Fibroblast of lung (primary cell): ENCODE measurements at regions not wholly inside any gene's neighbourhood (a gene's known extent, or its start where the extent isn't known, plus 50 kb on each side); places are given as distances from the start of the nearest gene placed in this dataset.

Source experiments
- CTCF ChIP-seq, 2 donors: IDR thresholded peaks in 1 of 2; conservative IDR thresholded peaks in 1 of 2; 1 replicate in 1 of 2; 2 replicates in 1 of 2; pipeline ENCODE4 v1.5.1; 2011 to 2012; ENCODE audit warnings: low read length in 2 of 2, control low read depth in 1 of 2, inconsistent platforms in 1 of 2, low read depth in 1 of 2, mild to moderate bottlenecking in 1 of 2
- EZH2 ChIP-seq: IDR thresholded peaks from 2 replicates; pipeline ENCODE4 v1.5.1; 2012; ENCODE audit warnings: low read length, control low read depth, mild to moderate bottlenecking; ENCODE audit errors: missing control alignments

GRCh38 chr16:63581570-63581969 is 1540.3 kb downstream of the CDH11 start:
- TF ChIP-seq CTCF (conservative IDR thresholded peaks at IDR 0.05 in 1 of 2, IDR thresholded peaks at IDR 0.05 in 1 of 2; ENCODE audit: low read depth in 1 of 2, low read length in 2 of 2) (no peak), EZH2 (no peak)
